ENCODE measurements at regions not wholly inside any gene's neighbourhood (a gene's known extent, or its start where the extent isn't known, plus 50 kb on each side); places are given as distances from the start of the nearest gene placed in this dataset.
"Not testable (repeated sequence)": the region's sequence is repeated elsewhere in the genome, so short reads cannot be mapped to it uniquely, and the experiment has no call there.

DNA sequence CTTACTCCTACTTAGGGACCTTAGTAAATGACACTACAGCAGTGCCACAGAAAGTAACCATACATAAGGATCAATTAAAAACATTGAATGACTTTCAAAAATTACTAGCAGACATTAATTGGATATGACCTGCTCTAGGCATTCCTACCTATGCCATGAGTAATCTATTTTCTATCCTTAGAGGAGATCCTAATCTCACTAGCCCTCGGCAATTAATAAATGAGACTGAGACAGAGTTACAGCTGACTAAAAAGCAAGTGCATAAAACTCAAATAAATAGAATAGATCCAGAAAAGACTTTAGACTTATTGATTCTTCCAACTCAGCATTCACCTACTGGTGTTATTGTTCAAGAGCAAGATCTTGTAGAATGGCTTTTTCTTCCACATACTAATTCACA, 141.1 kb upstream of the ZNF91 start:
- peaks cover 73% of the 10 kb centered on the region for H3K9me3 ChIP-seq (ENCODE audit: control insufficient read depth, low read length)
- not testable (repeated sequence) for H3K4me1 ChIP-seq (ENCODE audit: control insufficient read depth, insufficient read depth, low read length); H3K4me3 Mint-ChIP-seq; H3K27me3 ChIP-seq (ENCODE audit: control insufficient read depth, insufficient read depth, low read length, poor library complexity, severe bottlenecking); H3K27ac Mint-ChIP-seq; H3K27ac ChIP-seq (ENCODE audit: low read depth, low read length); H3K4me1 Mint-ChIP-seq; H3K36me3 Mint-ChIP-seq (ENCODE audit: low read depth); H3K4me3 ChIP-seq (ENCODE audit: low read length); H3K36me3 ChIP-seq (ENCODE audit: control insufficient read depth, insufficient read depth, low read length); DNase-seq; H3K9ac ChIP-seq (ENCODE audit: extremely low read depth, low read length, poor library complexity, severe bottlenecking); H3K27me3 Mint-ChIP-seq (ENCODE audit: insufficient read depth)
- WGBS, 2 experiments (ENCODE audit: insufficient coverage in 1 of 2, insufficient read length in 1 of 2) = 79 to 80% methylated on average over 1 of the region's 1 CpG
- peaks cover 56% of the 10 kb centered on the region for H3K9me3 Mint-ChIP-seq

DNA sequence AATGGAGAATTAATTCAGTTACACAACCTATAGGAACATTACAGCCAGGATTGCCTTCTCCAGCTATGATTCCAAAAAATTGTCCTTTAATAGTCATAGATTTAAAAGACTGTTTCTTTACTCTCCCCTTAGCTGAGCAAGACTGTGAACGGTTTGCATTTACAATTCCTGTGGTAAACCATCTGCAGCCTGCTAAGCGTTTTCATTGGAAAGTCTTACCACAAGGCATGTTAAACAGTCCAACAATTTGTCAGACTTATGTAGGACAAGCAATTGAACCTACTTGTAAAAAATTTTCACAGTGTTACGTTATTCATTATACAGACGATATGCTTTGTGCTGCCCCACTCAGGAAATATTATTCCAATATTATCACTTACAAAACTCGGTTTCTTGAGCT, 140.6 kb upstream of the ZNF91 start:
- H3K4me1 Mint-ChIP-seq; H3K36me3 Mint-ChIP-seq (ENCODE audit: low read depth); H3K27me3 Mint-ChIP-seq (ENCODE audit: insufficient read depth); H3K4me3 ChIP-seq (ENCODE audit: low read length); H3K9ac ChIP-seq (ENCODE audit: extremely low read depth, low read length, poor library complexity, severe bottlenecking); DNase-seq; H3K27ac Mint-ChIP-seq; H3K36me3 ChIP-seq (ENCODE audit: control insufficient read depth, insufficient read depth, low read length); H3K27ac ChIP-seq (ENCODE audit: low read depth, low read length); H3K4me3 Mint-ChIP-seq; H3K27me3 ChIP-seq (ENCODE audit: control insufficient read depth, insufficient read depth, low read length, poor library complexity, severe bottlenecking); H3K4me1 ChIP-seq (ENCODE audit: control insufficient read depth, insufficient read depth, low read length): not testable (repeated sequence)
- 60 to 62% methylated on average over 5 of the region's 5 CpGs for WGBS, 2 experiments (ENCODE audit: insufficient coverage in 1 of 2, insufficient read length in 1 of 2)
- peaks cover 56% of the 10 kb centered on the region for H3K9me3 Mint-ChIP-seq
- H3K9me3 ChIP-seq (ENCODE audit: control insufficient read depth, low read length) = peaks cover 72% of the 10 kb centered on the region

DNA sequence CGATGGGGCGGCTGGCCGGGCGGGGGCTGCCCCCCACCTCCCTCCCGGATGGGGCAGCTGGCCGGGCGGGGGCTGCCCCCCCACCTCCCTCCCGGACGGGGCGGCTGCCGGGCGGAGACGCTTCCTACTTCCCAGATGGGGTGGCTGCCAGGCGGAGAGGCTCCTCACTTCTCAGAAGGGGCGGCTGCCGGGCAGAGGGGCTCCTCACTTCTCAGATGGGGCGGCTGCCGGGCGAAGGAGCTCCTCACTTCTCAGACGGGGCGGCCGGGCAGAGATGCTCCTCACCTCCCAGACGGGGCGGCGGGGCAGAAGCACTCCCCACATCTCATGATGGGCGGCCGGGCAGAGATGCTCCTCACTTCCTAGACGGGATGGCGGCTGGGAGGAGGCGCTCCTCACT, 138.2 kb upstream of the ZNF91 start:
- H3K9ac ChIP-seq (ENCODE audit: extremely low read depth, low read length, poor library complexity, severe bottlenecking); DNase-seq; H3K27ac ChIP-seq (ENCODE audit: low read depth, low read length); H3K4me3 ChIP-seq (ENCODE audit: low read length); H3K36me3 ChIP-seq (ENCODE audit: control insufficient read depth, insufficient read depth, low read length); H3K27me3 ChIP-seq (ENCODE audit: control insufficient read depth, insufficient read depth, low read length, poor library complexity, severe bottlenecking); H3K27ac Mint-ChIP-seq; H3K4me1 ChIP-seq (ENCODE audit: control insufficient read depth, insufficient read depth, low read length); H3K4me1 Mint-ChIP-seq; H3K27me3 Mint-ChIP-seq (ENCODE audit: insufficient read depth); H3K36me3 Mint-ChIP-seq (ENCODE audit: low read depth); H3K4me3 Mint-ChIP-seq: not testable (repeated sequence)
- 85 to 93% methylated on average over 7 to 28 of the region's 30 CpGs for WGBS, 2 experiments (ENCODE audit: insufficient coverage in 1 of 2, insufficient read length in 1 of 2)
- peaks cover 68% of the 10 kb centered on the region for H3K9me3 ChIP-seq (ENCODE audit: control insufficient read depth, low read length)
- peaks cover 74% of the 10 kb centered on the region for H3K9me3 Mint-ChIP-seq

DNA sequence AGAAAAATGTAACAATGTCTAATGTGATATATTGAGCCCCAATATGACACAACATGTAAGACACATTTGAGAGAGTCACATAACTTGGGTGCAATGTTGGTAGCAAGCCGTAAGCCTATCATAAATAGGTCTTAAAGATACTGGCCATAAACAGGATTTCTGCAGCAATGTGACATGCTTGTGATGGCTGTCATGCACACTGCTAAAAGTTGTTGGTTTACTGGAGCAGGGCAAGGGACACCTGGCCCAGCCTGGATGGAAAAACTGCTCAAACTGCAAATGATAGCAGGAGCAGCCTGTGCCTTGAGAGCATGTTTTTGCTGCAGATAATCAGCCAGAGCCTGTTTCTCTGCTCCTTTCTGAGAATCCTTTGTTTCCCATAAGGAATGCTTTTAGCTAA, 136.7 kb upstream of the ZNF91 start:
- TF ChIP-seq, protein P1, sequence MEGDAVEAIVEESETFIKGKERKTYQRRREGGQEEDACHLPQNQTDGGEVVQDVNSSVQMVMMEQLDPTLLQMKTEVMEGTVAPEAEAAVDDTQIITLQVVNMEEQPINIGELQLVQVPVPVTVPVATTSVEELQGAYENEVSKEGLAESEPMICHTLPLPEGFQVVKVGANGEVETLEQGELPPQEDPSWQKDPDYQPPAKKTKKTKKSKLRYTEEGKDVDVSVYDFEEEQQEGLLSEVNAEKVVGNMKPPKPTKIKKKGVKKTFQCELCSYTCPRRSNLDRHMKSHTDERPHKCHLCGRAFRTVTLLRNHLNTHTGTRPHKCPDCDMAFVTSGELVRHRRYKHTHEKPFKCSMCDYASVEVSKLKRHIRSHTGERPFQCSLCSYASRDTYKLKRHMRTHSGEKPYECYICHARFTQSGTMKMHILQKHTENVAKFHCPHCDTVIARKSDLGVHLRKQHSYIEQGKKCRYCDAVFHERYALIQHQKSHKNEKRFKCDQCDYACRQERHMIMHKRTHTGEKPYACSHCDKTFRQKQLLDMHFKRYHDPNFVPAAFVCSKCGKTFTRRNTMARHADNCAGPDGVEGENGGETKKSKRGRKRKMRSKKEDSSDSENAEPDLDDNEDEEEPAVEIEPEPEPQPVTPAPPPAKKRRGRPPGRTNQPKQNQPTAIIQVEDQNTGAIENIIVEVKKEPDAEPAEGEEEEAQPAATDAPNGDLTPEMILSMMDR (conservative IDR thresholded peaks at IDR 0.05) = no peak
- Mint-ChIP-seq H3K4me1 (no peaks in the 10 kb centered on the region), H3K9me3 (peaks cover 85% of the 10 kb centered on the region)

More for the DNA sequence above, 136.7 kb upstream of the ZNF91 start:
- no peaks in the 10 kb centered on the region for H3K4me1 ChIP-seq (ENCODE audit: control insufficient read depth, insufficient read depth, low read length)
- DNase-seq = no peak
- 84 to 100% methylated on average over 1 of the region's 1 CpG for WGBS, 2 experiments (ENCODE audit: insufficient coverage in 1 of 2, insufficient read length in 1 of 2)
- no peaks in the 10 kb centered on the region for H3K36me3 Mint-ChIP-seq (ENCODE audit: low read depth)
- no peak overlapping the region for H3K4me3 Mint-ChIP-seq
- no peak overlapping the region for H3K27ac Mint-ChIP-seq
- no peaks in the 10 kb centered on the region for H3K27me3 ChIP-seq (ENCODE audit: control insufficient read depth, insufficient read depth, low read length, poor library complexity, severe bottlenecking)
- peaks cover 68% of the 10 kb centered on the region for H3K9me3 ChIP-seq (ENCODE audit: control insufficient read depth, low read length)
- H3K27ac ChIP-seq (ENCODE audit: low read depth, low read length) = no peak overlapping the region
- H3K36me3 ChIP-seq (ENCODE audit: control insufficient read depth, insufficient read depth, low read length) = no peaks in the 10 kb centered on the region
- no peaks in the 10 kb centered on the region for H3K27me3 Mint-ChIP-seq (ENCODE audit: insufficient read depth)
- H3K9ac ChIP-seq (ENCODE audit: extremely low read depth, low read length, poor library complexity, severe bottlenecking) = no peak overlapping the region
- H3K4me3 ChIP-seq (ENCODE audit: low read length) = no peak overlapping the region

Measured in endodermal cell (in vitro differentiated cells).